HG03520 (cell line): ENCODE measurements at regions not wholly inside any gene's neighbourhood (a gene's known extent, or its start where the extent isn't known, plus 50 kb on each side); places are given as distances from the start of the nearest gene placed in this dataset.

ENCODE experiments used
- ATAC-seq: cut with Tn5 transposase; IDR thresholded peaks from one replicate; pipeline ENCODE4 v1.9.1; 2021; ENCODE audit warnings: mild to moderate bottlenecking, moderate library complexity; ENCODE audit not compliant: unreplicated experiment

DNA sequence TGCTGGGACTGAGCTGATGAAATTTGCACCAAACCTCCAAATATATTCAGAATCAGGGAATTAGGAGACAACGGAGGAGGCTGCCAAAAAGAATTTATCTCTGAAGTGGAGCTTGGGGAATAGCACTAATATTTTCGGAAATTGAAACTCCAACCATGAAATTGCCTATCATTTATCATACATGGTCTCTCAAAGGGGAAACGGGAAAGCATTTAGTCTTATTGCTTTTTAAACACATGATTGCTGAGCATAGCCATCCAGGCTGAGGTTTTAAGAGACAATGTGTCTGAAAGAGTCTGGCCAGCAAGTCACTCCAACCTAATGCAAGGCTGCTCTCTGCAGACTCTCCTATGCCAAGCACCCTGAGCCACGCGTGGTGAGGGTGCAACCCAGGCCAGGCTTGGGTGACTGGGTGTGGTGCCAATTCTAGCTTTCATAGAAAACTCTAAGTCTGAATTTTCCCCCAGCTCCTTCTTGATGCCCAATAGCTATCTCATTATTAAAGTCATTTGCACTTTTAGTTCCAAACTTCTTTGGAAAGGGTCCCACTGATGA, 200.2 kb downstream of the RPLP1 start:
- no peak for ATAC-seq

DNA sequence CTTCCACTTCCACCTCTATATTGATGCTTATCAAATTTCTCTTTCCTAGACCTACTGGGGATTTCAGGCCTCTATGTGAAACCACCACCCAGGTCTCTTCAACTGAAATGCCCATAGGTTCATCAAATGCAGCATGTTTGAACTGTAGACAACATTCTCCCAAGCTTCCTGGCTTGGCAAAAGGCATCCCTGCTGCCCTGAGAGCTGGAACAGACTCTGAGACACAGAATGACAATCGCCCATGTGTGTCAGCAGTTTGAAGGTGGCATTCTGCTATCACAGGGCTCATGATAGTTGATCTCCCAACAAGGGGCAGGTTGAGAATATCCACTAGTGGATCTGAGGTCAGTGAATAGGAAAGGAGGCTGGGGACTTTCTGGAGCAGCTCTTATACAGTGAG, 200.7 kb downstream of the RPLP1 start:
- no peak for ATAC-seq

DNA sequence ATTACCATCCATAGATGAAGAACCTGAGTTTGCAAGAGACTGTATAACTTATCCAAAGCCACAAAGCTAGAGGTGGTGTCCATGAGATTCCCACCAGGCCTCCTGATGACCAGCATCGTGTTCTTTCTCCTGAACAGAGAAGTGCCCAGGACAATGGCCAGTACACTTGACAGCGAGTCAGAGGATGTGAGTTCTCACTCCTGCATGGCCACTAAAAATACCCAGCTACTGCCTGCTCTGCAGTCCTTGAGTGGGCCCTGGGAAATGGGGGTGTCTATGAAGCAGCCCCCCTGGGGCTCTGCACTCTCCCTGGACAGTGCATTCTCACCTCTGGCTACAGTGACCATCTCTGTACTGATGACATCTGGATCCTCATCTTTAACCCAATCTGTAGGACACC, 201.2 kb downstream of the RPLP1 start:
- ATAC-seq, result no peak

DNA sequence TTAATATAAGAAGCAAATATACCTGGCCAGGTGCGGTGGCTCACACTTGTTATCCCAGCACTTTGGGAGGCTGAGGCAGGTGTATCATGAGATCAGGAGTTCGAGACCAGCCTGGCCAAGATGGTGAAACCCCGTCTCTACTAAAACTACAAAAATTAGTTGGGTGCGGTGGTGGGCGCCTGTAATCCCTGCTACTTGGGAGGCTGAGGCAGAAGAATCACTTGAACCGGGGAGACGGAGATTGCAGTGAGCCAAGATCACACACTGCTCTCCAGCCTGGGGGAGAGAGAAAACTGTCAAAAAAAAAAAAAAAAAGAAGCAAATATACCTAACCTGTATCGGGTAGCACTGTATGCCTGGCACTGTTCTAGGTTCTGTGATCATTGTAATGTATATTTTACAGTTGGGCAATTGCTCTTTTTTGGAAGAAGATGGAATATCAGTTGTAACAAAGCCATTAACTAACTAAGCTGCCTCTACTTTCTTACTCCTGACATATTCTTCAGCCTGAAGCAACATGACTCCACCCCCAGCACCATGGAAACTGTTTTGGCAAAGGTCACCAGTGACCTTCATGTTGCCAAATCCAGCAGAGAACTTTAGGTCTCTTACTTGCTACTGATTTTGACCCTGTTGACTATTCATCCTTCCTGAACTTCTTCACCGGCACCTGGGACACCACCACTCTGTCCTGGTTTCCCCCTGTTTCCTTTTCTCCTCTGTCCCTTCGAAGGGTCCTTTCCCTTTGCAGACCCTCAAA, 203.8 kb downstream of the RPLP1 start:
- no peak for ATAC-seq

DNA sequence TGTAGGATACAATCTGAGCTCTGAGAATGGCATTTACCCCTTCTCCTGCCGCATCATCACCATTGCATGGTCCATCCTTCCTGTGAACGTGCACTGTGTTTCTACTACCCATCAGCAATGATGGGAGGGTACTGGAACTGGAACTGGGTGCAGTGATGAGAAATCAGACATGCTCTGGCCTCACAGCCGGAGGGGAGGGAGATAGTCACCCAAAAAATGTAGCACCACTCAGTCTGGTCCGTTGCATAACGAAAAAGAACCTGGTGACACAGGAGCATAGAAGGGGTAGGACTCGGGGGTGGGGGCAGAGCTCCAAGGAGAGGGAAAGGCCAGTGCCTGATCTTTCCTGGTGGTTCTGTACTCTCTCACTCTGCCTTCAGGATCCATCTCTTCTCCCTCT, 205.0 kb downstream of the RPLP1 start:
- no peak for ATAC-seq

DNA sequence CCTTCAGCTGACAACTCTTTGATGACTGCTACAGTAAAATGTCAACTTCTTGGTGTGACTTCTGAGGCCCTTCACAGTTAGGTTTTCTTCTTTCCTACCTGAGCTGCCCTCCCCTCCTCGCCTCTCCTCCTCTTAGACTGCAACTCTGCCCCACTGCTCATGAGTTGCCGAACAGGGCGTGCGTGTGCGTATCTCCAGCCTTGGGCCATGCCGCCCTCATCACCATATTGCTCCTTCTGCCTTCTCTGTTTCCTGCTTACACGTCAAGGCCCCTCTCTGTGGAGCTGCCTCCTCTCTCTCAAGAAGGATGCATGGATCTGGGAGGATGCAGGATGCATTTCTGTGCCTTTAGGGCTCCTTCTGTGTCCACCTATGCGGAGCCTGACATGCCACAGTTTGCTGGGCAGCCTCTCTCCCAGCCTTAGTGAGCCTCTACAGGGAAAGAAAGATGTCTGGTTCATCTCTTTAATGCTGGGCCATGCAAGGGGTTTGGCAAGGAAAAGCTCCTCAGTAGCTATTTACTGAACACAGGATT, 205.9 kb downstream of the RPLP1 start:
- no peak for ATAC-seq

DNA sequence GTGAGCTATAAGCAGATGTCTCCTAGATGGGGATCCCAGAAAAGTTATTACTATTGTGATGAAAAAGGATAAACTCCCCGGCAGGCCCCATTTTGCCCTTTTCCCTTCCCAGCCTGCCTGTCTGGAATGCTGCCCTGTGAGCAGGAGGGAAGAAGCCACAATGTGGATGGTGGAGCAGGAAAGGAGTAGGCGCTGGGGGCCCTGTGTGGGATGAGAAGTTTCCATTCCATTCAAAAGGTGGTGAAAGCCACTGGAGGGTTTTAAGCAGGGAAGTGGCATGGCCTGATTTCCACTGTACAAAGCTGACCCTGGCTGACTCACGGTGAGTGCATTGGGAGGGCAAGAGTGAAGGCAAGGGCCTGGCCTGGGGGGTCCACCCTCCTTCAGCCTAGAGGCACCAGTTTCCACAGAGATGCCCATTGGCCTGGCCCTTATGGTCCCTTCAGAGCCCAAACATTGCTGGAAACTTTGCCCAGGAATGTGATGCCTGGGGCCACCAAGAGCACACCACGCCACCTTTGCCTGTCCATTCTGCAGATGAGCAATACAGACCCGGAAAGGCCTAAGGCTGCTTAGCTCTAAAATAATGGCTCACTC, 206.9 kb downstream of the RPLP1 start:
- no peak for ATAC-seq

DNA sequence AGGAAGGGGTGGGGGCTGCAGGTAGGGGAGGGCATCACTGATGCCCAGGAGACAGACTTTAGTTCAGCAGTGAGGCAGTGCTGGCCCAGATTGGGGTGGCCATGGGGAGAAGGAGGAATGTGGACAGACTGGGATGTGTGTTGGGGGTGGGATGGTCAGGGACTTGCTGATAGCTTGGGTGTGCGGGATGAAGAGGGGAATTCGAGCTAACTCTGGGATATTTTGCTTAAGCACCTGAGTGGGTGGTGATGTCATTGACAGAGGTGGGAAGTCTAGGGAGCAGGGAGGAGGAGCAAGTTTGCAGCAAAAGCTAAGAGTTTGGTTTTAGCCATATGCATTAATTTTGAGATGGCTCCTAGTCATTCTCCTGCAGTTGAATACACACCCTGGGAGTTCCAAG, 207.5 kb downstream of the RPLP1 start:
- no peak for ATAC-seq

DNA sequence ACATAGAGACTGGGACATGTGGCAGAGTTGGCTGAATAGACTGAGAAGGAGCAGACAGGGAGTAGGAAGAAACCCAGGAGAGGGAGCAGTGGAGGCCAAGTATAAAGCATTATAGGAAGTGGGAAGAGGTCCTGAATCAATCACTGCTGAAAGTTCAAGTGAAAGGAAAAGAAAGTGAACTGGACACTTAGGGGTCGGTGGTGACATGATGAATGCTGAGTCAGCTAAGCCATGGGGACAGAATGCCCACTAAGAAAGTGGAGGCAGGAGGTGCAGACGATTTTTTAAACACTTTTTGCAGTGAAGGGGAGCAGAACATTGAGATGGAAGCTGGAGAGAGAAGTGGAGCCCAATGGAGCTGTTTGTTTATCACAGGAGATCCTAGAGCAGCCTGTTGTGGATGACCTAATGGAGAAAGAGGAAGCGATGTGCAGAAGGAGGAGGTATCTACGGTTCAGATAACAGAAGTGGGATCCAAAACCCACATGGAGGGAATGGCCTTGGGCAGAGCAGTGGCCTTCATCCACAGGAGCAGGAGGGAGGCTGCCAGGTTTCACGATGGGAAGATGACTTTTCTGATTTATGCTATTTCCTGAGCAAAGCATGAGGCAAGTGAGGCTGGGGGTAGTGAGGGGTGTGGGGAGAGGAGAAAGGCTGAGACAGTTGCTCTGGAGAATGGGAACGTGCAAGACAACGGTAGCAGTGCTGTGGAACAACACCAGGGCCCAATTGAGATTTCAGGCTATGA, 208.2 kb downstream of the RPLP1 start:
- ATAC-seq, result no peak

DNA sequence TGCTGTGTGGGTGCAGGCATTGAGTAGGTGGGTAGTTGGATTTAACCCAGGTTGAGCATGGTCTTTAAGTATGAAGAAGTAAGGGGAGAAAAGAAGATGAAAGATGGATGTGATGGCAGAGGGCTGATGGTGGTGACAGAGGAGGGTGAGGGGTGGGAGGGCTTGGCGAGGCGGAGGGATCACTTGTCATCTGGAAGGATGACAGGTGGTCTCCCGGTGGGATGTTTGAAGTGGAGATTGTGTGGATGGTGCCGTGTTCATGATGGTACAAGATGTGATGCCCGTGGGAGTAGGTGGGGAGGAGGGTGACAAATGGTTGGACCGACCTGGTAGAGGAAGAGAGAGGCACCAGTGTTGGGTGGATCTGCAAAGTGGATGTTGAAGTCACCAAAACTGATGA, 208.8 kb downstream of the RPLP1 start:
- ATAC-seq, result no peak

DNA sequence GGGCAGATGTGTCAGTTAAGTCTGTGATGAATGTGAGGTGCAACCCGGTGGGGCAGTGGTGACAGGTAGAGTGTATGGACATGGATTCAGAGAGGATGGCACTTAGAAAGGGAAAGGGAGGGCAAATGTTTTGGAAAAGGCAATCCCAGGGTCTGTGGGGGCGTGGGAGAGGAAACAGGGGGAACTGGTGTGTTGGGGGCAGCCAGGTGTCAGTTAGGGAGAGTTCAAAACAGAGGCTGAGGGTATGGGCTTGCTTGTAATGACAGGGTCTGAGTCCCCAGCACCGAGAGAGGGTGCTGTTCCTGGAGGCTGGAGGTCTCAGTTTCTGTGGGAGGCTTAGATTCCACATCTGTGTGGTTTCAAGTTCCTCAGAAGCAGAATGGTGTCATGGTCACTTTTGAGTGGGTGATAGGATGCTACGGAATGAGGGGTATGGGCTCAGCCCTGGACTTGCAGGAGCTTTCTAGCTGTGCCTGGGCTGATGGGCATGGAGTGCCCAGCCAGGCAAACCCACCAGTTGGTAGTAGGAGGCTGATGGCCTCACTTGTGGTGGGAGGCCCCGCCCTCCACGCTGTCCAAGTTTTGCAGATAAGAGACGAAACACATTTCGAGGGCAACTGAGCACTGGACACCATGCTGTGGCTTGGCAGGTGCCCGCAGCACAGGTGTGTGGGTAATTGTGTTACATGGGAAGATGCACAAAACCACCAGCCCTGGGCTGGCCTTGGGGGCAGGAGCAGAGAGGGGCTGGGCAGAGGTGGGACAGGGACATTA, 209.4 kb downstream of the RPLP1 start:
- no peak for ATAC-seq

DNA sequence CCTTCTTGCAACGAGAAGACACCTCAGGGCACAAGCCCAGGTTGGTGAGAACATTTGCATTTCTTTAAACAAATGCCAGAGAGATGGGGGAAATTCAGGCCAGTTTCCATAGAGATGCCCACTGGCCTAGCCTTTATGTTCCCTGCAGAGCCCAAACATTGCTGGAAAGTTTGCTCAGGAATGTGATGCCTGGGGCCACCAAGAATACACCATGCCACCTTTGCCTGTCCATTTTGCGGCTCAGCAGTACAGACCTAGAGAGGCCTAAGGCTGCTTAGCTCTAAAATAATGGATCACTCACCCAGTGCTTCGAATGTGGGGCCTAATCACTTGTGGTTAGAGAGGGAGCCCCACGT, 210.0 kb downstream of the RPLP1 start:
- ATAC-seq, result no peak

DNA sequence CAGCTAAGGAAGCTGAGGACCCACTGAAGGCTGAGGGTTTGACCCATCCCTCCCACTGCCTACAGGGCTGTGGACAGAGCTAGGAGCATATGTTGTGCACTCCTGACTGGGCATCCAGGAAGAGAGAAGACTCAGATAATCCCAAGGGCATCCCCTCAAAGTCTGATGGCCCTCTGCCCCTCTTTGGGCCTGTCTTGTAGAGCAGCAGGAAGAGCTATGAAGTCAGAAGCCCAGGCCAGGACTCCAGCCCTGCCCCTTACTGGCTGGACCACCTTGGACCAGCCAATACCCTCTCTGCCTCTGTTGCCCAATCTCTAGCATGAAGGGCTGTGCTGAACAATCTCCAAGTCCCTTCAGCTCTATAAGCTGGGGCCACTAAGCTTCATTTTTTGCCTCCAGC, 210.8 kb downstream of the RPLP1 start:
- no peak for ATAC-seq

DNA sequence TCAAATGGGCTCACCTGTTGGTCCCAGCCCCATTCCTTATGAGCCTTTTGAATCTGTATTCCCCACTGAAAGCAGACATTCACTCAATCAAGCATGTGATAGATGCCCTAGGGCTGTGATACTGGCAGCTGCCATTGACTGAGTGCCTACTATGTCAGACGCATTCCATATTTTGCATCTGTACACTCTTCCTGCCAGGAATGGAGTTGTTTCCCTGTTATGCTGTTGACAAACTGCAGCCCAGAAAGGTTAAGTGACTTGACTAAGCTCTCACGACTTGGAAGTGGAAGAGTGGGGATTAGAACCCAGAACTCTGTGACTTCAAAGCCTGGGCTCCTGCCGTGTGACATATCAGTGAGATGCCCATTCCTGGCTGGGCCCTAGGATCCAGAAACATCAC, 211.4 kb downstream of the RPLP1 start:
- ATAC-seq, result no peak

DNA sequence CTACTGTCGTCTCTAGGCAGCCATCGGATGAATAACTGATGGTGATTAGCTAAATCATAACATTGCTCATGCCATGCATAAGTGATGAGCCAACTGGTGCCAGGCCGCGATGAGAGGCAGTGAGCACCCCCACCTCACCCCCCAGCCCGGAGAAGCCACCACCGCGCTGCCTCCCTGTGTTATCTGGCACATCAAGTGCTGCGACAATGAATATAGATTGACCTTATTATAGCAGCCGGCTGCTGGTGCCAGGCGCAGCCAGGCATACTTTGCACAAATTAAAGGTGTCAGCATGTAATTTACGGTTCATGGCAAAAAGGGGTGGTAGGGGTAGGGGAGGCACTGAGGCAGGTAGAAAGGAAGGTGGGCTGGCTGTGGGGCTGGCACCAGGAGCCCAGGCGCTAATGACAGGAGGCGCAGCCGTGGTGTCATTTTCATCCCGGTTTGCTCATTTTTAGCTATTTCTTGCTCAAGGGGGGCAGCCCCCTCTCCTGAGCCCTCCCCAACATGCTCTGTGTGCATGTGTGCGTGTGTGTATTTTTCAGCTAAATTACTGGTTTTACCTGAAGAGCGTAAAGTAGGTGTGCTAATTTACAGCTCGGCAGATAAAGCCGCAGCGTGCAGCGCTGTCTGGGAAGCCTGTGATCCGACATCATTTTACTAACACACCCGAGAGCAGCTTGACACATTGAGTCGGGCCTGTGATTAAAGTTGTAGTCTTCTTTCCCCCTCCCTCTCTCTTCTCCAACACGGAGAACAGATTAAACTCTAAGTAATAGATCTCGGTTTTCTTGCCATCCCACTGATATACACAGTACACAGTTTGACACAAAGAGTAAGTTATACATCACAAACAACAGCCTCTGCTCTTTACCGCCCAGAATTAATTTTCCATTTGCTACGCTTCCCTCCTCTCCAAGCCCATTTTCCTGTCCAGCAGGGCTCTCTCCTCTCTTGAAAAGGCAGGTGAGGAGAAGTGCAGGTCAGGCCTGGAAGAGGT, 212.3 kb downstream of the RPLP1 start:
- ATAC-seq, result no peak

DNA sequence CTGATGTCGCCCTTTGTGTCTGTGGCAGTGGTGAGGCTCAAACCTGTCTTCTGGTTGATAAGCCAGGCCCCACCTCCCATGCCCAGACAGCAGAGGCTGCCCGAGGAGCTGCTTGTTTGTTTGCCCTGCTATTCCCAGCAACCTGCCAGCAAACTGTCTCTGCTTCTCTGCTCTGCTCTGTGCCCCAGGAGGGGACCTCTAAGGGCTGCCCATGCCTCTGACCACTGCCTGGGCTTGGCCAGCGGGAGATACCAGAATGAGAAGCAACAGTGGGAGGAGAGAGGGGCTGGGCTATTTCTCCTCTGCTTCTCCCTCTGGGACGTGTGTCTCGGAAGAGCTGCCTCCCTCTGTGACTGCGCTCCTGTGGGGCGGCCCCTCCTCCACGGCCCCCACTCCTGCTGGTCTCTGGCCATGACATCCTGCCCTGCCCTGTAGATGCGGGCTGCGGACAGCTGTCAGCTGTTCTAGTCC, 213.1 kb downstream of the RPLP1 start:
- no peak for ATAC-seq

DNA sequence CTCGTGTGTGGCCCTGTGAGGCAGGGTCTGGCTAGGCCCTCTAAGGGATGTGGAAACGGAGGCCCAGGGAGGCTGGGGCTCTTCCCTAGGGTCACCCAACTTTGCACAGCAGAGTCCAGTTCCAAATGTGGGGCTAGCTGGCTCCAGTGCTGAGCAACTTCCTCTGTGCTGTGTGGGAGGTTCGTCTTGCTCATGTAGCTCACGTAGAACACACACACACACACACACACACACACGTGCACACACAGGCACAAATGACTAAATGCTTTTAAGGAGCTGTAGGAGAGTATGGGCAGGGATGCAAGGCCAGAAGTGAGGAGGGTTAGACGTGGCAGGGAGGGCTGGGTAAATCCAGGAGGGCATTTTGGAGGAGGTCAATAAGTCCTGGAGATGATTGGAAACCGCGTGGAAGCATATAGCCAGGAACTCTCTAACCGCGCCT, 213.8 kb downstream of the RPLP1 start:
- no peak for ATAC-seq

DNA sequence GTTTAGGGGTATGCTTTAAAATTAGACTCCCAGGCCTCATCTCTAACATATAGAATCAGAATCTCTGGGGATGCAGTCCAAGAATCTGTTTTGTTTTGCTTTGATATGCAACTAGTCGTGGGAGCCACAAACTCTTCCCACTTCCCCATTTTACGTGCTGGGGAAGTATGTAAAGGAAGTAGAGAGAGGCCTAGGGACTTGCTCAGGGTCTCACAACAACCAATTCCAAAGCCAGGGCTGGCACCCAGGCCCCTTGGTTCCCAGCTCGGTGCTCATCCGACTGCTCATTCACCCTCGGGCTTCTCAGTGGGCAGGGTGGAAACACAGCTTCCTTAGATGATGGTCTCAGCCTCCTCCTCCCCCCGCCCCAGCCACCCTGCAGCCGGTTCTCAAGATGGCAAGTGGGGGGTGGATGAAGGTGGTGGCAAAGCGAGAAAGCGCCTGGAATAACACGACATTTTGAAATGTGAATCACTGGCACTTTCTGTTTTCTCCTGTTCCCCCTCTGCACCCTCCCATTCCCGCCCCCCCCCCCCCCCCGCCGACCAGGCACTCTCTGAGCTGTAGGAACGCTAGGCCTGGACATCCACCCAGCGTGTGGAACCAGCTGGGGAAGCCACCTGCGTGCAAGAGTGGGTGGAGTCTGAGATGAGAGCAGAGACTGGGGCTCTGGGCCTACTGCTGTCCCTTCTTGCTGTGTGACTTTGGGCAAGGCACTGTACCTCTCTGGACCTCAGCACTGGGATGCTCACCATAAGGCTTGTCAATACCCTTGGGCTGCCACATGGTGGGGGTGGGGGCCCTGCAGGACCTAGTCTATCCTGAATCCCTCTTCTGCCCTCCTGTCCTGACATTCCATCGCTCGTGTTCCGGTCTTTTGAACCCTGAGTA, 214.5 kb downstream of the RPLP1 start:
- peak; percentile 36 for ATAC-seq
